HPDE6-E6E7 (cell line): ENCODE measurements at regions not wholly inside any gene's neighbourhood (a gene's known extent, or its start where the extent isn't known, plus 50 kb on each side); places are given as distances from the start of the nearest gene placed in this dataset.

Experiments used
- DNase-seq: peaks from one replicate; pipeline ENCODE4 v3.0.0; 2011; ENCODE audit warnings: missing footprints; ENCODE audit errors: extremely low spot score

DNA sequence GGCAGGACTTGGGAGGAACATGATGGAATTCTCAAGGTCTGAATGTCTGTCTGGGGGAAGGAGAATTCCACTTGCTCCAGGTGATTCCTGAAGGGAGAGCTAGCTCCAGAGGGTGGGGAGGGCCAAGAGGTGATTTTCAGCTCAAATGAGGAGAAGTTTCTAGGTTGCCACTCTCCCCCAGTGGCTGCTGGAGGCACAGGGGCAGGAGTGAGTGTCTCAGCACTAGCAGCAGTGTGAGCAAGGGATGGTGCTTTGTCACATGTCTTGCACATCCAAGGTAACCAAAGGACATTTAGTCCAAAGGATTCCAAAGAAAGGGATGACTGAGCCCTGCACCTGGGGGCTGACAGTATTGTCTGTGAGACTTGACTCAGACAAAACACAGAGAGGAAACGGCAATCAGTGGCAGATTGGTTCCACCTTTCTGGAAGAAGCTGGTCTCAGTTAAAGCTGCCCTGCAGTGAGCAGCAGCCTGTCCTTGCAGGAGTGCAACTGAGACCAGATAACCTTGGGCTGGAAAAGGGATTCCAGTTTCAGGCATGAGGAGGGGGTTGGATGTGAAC is 51.2 kb upstream of the PCBD1 start:
- no peak for DNase-seq

DNA sequence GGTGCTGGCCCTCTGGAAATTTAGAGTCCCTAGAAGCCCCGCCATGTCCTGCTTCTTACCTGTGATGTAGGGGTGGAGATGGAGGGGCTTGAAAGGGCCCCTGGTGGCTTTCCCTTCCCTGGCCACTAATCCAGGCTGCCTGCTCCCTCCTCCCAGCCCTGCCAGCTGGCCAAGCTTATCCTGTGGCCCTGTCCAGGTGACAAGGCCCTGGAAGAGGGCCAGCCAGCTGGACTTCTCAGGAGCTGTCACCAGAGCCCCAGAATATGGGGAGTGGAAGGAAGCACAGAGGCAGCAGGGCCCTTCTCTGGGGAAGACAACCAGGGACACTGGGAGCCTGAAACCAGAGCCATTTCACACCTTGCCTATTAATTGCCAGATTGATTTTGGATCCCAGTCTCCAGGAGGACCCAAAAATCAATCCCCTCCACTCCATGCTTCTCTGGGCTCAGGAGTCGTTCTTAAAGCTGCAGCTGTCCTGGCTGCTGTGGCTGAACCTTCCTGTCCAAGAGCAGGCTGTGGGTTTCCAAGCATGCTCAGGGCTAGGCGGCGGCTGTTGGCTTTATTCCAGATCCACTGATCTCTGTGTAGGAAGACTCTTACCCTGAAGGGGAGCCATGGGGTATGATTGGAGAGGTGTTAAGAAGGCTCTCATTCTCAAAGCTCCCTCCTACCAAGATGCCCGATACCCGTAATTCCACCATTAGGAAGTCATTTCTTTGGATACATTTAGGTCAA is 52.6 kb upstream of the PCBD1 start:
- DNase-seq, result no peak

- DNase-seq, result no peak
Observed at GRCh38 chr10:70942125-70942524, 53.8 kb upstream of the PCBD1 start.

DNA sequence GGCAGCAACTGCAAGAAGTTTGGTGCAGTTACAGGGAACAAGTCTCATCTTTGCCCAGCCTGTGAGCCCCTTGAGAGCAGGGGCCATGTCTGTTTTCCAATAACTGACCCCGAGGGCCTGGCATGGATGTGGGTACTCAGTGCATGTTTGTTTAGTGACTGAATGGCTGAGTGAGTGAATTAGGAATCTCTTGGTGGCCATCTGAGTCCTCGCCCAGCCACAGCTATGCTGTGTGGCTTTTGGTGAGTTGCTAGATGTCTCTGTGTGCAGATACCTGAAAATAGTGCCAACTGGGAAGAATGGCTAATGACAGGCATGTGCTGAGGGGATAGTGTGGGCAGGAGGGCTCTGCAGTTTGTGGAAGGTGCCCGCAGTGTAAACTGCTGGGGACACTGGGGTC is 54.4 kb upstream of the PCBD1 start:
- no peak for DNase-seq

GRCh38 chr10:70943249-70943648 is 54.9 kb upstream of the PCBD1 start:
- DNase-seq, result no peak

DNA sequence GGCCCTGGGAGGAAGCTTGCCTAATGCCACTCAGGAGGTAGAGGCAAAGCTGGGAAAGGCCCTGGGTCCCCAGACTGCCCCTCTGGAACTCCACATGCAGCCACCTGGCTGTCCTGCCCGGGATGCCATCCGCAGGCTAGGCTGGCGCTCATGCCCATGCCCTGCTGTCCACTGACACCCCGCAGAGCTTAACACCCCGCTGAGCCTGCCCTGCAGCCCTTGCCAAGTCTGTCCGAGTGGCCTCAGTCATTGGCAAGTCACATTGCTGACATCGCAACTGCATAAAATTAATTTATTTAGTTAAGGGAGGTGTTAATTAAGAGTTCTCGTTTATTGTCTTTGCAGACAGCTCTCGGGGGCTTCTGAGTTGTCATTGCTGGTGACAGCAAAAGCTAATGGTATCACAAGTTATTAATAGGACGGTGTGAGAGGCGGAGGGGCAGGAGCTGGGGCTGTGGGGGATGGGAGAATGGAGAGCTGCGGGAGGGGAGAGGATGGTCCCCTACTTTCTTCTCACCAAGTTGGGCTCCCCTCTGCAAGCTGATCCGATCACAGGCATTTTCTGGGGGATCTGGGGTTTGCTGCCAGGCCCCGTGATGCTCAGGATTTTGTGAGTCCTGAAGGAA is 55.6 kb upstream of the PCBD1 start:
- DNase-seq, result no peak

DNA sequence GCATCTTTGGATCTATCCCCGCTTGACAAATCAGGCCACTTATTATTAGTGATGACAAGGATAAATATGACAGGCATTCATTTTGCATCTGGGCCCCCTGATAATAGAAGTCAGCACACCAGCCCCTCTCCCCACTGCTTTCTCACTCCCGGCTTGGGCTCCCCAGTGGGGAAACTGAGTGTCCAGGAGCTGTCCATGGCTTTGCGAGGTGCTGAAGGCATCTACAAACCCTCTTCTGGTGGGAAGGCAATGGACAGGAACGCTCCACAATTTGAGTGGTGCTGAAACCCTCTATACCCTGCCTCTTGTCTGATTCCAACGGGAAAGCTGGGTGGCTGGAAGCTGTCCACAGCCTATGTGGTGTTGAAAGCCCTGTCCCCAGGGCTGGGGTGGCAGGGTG is 61.7 kb upstream of the PCBD1 start:
- DNase-seq, result no peak

GRCh38 chr10:70950801-70951200 is 62.4 kb upstream of the PCBD1 start:
- no peak for DNase-seq

GRCh38 chr10:70952401-70952800 is 64.0 kb upstream of the PCBD1 start:
- no peak for DNase-seq

GRCh38 chr10:70952921-70953320 is 64.6 kb upstream of the PCBD1 start:
- no peak for DNase-seq

DNA sequence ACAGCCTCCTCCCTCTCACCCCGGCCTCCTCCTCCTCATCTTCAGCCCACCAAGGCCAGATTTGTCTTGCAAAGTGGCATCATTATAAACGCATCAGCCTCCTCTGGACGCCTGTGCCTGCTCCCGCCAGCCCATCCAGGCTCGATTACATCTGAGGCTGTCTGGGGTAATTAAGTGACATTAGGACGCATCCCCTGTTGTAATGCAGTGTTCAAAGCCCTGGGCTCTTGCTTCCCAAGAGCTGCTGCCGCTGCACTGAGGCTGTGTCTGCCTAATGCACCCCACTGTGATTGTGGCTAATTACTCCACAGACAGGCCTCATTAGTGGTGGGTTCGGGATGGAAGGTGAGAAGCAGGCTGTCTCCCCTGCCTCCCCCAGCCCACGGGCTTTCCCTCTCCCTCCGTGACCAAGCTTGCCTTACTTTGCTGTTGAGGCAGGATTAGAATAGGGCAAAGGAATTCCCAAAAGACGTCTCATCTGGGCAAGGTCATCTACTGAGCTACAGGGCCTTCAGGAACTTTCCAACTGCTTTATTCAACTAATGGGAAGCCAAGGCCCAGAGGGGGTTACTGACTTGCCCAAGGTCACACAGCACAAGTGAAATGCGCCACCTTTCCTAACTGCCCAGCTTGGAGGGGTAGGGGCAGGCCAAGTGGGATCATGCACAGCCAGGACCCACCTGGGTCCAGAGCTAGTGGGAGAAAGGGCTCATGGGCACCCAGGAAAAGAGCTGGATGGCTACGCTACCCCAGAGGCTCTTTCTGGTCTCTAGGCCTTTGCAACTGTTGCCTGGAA is 66.2 kb upstream of the PCBD1 start:
- no peak for DNase-seq

DNA sequence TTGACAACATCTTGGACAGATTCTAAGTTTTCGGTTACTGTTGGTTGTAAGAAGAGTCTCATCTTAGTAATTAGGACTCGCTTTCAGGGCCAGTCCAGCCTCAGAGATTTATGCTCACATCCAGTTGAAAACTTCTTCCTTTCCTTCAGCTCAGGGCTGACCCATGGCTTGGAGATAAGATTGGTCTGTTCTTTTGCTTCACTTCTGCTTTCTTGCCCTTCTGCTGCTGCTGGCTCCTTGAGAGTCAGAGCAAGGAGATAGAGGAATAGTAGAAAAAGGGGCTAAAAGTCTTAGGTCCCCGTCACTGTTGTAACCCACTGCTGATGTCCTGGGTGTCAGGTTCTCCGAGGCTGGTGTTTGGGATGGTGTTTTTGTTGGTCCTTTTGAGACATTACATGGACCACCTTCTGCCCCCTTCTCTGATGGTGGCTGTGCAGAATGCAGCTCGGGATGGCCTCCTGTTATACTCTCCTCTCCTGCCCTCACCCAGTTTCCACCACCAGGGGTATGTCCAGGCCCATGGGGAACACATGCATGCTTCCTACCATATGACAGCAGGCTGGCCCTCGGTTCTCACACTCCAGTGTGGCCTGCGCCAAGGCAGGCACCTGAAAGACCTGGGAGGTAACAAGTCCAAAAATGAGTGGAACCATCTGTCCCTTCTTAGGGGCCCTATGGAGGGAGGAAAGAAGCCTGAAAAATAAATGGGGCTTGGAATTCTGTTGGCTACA is 67.8 kb upstream of the PCBD1 start:
- no peak for DNase-seq

GRCh38 chr10:70958396-70958795 is 70.0 kb upstream of the PCBD1 start:
- no peak for DNase-seq

DNA sequence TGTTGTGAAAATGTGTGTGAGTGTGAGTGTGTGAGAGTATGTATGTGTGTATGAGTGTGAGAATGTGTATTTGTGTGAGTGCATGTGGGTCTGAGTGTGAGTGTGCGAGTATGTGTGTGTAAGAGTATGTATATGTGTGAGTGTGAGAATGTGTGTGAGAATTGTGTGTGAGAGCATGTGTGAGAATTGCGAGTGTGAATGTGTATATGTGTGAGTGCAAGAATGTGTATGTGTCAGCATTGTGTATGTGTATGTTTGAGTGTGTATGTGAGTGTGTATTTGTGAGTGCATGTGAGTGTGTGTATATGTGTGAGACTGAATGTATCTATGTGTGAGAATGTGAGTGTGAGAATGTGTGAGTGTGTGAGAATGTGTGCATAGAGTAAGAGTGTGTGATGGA is 72.0 kb upstream of the PCBD1 start:
- DNase-seq, result no peak

GRCh38 chr10:70960783-70961570 is 72.6 kb upstream of the PCBD1 start:
- DNase-seq, result no peak

DNA sequence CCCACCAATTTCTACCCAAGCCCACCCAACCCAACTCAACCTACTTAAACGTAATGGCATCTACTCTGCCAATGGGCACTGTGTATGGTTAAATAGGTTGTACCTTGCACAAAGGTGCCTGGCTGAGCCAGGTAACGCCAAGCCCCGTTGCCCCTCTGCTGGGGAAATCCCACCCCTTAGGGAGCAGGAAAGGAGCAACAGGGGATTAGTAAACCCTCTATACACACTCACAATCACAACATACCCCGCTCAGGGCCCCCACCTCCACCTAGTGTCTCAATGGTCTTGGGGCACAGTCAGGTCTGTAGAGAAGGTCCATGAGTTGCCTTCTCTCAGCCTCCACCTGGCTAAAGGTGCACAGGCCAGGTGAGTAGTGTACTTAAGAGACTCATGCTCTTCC is 74.3 kb upstream of the PCBD1 start:
- no peak for DNase-seq

DNA sequence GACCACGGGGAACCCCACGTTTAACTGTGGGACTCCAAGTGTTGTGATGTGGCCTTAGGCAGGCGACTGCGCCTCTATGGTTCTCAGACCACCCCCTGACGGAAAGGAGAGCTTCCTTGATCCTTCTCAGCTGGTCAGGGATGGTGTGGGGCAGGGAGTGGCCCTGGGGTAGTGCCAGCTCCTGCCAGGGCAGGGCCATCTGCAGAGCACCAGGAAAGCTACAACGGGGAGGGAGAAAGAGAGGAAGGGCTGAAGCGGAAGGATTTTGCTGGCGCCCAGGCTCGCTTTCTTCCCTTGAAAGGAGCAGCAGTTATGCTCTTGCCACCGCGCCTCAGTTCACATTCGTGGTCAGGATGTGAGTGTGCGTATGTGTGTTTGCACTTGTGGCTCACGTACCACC is 74.9 kb upstream of the PCBD1 start:
- DNase-seq, result no peak

DNA sequence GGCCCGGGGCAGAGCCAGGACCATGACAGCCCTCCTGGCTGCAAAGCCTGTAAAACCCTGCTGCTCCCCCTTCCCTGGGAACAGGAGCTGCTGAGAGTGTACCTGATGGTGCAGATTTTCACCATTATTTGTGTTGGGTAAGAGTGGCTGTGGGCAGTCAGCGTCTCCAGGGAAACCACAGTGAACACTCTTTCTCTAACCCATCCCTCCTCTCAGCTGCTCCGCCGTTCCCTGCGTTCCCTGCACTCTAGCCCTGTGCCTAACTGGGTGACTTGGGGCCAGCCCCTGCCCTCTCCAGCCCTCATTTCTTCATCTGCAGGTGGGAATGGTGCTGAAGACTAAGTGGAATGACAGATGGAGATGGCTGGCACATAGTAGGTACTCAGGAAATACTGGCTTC is 75.9 kb upstream of the PCBD1 start:
- no peak for DNase-seq

DNA sequence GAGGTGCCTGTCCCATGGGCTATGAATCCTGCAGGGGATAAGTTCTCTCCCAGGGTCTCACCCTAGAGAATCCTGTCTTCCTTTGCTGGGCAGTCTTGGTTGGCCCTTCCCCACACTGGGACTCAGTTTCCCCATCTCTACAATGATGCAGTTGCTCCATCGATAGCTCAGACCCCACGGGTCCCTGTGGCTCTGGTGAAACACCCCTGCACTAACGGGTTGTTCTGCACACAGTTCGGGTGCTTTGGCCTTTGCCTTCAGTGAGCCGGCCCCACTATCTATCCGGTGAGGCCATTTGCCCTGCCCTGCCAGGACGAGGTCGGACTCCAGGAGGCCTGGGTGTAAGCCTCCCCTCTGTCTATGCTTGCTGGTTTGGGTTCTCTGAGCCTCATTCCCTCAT is 76.5 kb upstream of the PCBD1 start:
- DNase-seq, result no peak

DNA sequence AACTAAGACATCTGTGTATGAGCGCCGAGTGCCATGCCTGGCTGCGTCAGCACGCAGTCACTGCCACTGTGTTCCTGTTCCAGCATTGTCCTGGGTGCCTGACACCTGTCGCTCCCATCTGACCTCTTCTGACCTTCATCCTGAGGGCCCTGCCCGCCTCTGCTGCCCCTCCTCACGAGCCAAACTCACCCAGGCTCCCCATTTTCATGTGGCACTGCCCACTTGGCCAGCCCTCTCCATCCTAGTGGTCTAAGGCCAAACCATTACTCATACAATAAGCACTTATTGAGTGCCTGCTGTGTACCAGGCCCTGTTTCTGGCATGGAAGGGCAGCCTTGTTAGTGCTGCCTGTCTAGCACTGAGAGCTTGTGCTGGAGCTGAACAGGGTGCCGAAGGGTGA is 77.2 kb upstream of the PCBD1 start:
- DNase-seq, result no peak
